ENCODE measurements at regions not wholly inside any gene's neighbourhood (a gene's known extent, or its start where the extent isn't known, plus 50 kb on each side); places are given as distances from the start of the nearest gene placed in this dataset.

- TF ChIP-seq, protein P1, sequence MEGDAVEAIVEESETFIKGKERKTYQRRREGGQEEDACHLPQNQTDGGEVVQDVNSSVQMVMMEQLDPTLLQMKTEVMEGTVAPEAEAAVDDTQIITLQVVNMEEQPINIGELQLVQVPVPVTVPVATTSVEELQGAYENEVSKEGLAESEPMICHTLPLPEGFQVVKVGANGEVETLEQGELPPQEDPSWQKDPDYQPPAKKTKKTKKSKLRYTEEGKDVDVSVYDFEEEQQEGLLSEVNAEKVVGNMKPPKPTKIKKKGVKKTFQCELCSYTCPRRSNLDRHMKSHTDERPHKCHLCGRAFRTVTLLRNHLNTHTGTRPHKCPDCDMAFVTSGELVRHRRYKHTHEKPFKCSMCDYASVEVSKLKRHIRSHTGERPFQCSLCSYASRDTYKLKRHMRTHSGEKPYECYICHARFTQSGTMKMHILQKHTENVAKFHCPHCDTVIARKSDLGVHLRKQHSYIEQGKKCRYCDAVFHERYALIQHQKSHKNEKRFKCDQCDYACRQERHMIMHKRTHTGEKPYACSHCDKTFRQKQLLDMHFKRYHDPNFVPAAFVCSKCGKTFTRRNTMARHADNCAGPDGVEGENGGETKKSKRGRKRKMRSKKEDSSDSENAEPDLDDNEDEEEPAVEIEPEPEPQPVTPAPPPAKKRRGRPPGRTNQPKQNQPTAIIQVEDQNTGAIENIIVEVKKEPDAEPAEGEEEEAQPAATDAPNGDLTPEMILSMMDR (conservative IDR thresholded peaks at IDR 0.05): no peak
- TF ChIP-seq ZFX (IDR thresholded peaks at IDR 0.05): no peak
Measured at GRCh38 chr5:121087560-121087959, 623.5 kb downstream of the PRR16 start.

All from C4-2B (cell line).